Peyer's patch (tissue), 4 donors: ENCODE measurements at regions not wholly inside any gene's neighbourhood (a gene's known extent, or its start where the extent isn't known, plus 50 kb on each side); places are given as distances from the start of the nearest gene placed in this dataset.

Experiments
- DNase-seq, 3 donors: peaks; one replicate each; pipeline ENCODE4 v3.0.0-alpha.2; 2017 to 2019
- H3K27ac ChIP-seq, 4 donors: fragments of 200-600 bp; sonication (generic); one replicate each; pipeline ENCODE4 v1.5.1; 2016 to 2019
- H3K27me3 ChIP-seq, 2 donors: fragments of 200-600 bp; sonication (generic); one replicate each; pipeline ENCODE4 v1.5.1; 2019
- H3K36me3 ChIP-seq, 3 donors: fragments of 200-600 bp; sonication (generic); one replicate each; pipeline ENCODE4 v1.5.1; 2016 to 2019
- H3K4me1 ChIP-seq, 4 donors: fragments of 200-600 bp; sonication (generic); one replicate each; pipeline ENCODE4 v1.5.1; 2016 to 2019
- H3K4me3 ChIP-seq, 4 donors: fragments of 200-600 bp; sonication (generic); 1 replicate in 3 of 4; 2 replicates in 1 of 4; pipeline ENCODE4 v1.5.1; 2016 to 2019; ENCODE audit warnings: mild to moderate bottlenecking in 1 of 4
- H3K9me3 ChIP-seq, 4 donors: fragments of 200-600 bp; sonication (generic); one replicate each; pipeline ENCODE4 v1.5.1; 2016 to 2019; ENCODE audit warnings: mild to moderate bottlenecking in 1 of 4
- CTCF ChIP-seq, 6 experiments: fragments of 450-650 bp in 4 of 6; fragments of 200-600 bp in 2 of 6; sonication (generic) in 1 of 6; IDR thresholded peaks; one replicate each; pipeline ENCODE4 v1.5.1; 2017 to 2019; ENCODE audit warnings: antibody characterized with exemption in 6 of 6, mild to moderate bottlenecking in 3 of 6, moderate library complexity in 1 of 6
- POLR2A ChIP-seq, 2 donors: fragments of 450-650 bp; IDR thresholded peaks; one replicate each; pipeline ENCODE4 v1.5.1; 2017; ENCODE audit warnings: antibody characterized with exemption in 2 of 2, mild to moderate bottlenecking in 2 of 2, moderate library complexity in 2 of 2

- H3K9me3 ChIP-seq, result no peaks in the 10 kb centered on the region
- no peak overlapping the region for H3K27ac ChIP-seq
- no peaks in the 10 kb centered on the region for H3K27me3 ChIP-seq
- H3K4me1 ChIP-seq, result no peaks in the 10 kb centered on the region
- no peak overlapping the region for H3K4me3 ChIP-seq
- peak in 1 of 3 donors; percentile 14 for DNase-seq
- TF ChIP-seq POLR2A (IDR thresholded peaks at IDR 0.05), result no peak
- no peak for TF ChIP-seq CTCF (IDR thresholded peaks at IDR 0.05)
- no peaks in the 10 kb centered on the region for H3K36me3 ChIP-seq
These were observed 104.6 kb downstream of the ACKR3 start for GRCh38 chr2:236674238-236674637.

GRCh38 chr2:236674646-236675045, 105.0 kb downstream of the ACKR3 start:
- no peak overlapping the region for H3K27ac ChIP-seq
- H3K4me1 ChIP-seq, result no peaks in the 10 kb centered on the region
- H3K4me3 ChIP-seq, result no peak overlapping the region
- peak in 2 of 3 donors; percentile 6 to 40 for DNase-seq
- no peaks in the 10 kb centered on the region for H3K27me3 ChIP-seq
- H3K36me3 ChIP-seq, result no peaks in the 10 kb centered on the region
- no peak for TF ChIP-seq CTCF (IDR thresholded peaks at IDR 0.05)
- TF ChIP-seq POLR2A (IDR thresholded peaks at IDR 0.05), result no peak
- no peaks in the 10 kb centered on the region for H3K9me3 ChIP-seq

GRCh38 chr2:236675051-236675450, 105.4 kb downstream of the ACKR3 start:
- Histone ChIP-seq H3K4me1 (no peaks in the 10 kb centered on the region), H3K27me3 (no peaks in the 10 kb centered on the region), H3K36me3 (no peaks in the 10 kb centered on the region), H3K27ac (no peak overlapping the region), H3K9me3 (no peaks in the 10 kb centered on the region), H3K4me3 (no peak overlapping the region)
- no peak for DNase-seq
- no peak for TF ChIP-seq CTCF (IDR thresholded peaks at IDR 0.05)
- no peak for TF ChIP-seq POLR2A (IDR thresholded peaks at IDR 0.05)

- Histone ChIP-seq H3K4me3 (no peak overlapping the region), H3K36me3 (no peaks in the 10 kb centered on the region), H3K4me1 (no peaks in the 10 kb centered on the region), H3K27me3 (no peaks in the 10 kb centered on the region), H3K9me3 (no peaks in the 10 kb centered on the region), H3K27ac (no peak overlapping the region)
- TF ChIP-seq POLR2A (IDR thresholded peaks at IDR 0.05) (no peak), CTCF (IDR thresholded peaks at IDR 0.05) (no peak)
- DNase-seq, result no peak
These were observed 105.9 kb downstream of the ACKR3 start for GRCh38 chr2:236675526-236675925.

- Histone ChIP-seq H3K9me3 (no peaks in the 10 kb centered on the region), H3K27ac (no peak overlapping the region), H3K27me3 (no peaks in the 10 kb centered on the region), H3K4me3 (no peak overlapping the region), H3K36me3 (no peaks in the 10 kb centered on the region), H3K4me1 (no peaks in the 10 kb centered on the region)
- TF ChIP-seq POLR2A (IDR thresholded peaks at IDR 0.05) (no peak), CTCF (IDR thresholded peaks at IDR 0.05) (no peak)
- DNase-seq, result no peak
These were observed 106.7 kb downstream of the ACKR3 start for GRCh38 chr2:236676136-236676873.
